ENCODE measurements at regions not wholly inside any gene's neighbourhood (a gene's known extent, or its start where the extent isn't known, plus 50 kb on each side); places are given as distances from the start of the nearest gene placed in this dataset.

DNA sequence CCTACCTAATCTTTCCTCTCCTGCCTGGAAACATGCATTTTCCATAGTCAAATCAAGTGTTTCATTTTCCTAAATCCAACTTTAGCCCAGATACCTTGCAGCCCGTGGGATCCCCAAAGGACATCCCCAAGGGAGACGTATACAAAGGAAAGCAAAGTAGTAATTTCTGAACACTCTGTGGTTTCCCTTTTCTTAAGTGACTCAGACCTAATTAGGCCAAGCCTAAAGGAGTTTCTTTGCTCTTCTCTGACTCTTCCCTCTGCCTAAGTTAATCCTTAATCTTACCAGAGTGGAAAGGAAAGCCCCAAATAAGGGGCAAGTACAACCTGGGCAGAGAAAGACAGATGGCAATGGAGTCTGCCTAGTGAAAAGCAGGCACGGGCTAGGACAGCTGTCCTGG is 250.3 kb downstream of the SPTSSA start:
- H3K27ac Mint-ChIP-seq, result no peak overlapping the region
- no peaks in the 10 kb centered on the region; the same call in 1 of the 2 replicates for H3K27me3 Mint-ChIP-seq (ENCODE audit: insufficient read depth)
- H3K4me1 Mint-ChIP-seq (ENCODE audit: low read depth), result no peaks in the 10 kb centered on the region
- peaks cover 20% of the 10 kb centered on the region for H3K9me3 Mint-ChIP-seq
- no peak for DNase-seq
- H3K4me3 Mint-ChIP-seq, result no peak overlapping the region
- no peaks in the 10 kb centered on the region for H3K36me3 Mint-ChIP-seq (ENCODE audit: low read depth)
- TF ChIP-seq, protein P1, sequence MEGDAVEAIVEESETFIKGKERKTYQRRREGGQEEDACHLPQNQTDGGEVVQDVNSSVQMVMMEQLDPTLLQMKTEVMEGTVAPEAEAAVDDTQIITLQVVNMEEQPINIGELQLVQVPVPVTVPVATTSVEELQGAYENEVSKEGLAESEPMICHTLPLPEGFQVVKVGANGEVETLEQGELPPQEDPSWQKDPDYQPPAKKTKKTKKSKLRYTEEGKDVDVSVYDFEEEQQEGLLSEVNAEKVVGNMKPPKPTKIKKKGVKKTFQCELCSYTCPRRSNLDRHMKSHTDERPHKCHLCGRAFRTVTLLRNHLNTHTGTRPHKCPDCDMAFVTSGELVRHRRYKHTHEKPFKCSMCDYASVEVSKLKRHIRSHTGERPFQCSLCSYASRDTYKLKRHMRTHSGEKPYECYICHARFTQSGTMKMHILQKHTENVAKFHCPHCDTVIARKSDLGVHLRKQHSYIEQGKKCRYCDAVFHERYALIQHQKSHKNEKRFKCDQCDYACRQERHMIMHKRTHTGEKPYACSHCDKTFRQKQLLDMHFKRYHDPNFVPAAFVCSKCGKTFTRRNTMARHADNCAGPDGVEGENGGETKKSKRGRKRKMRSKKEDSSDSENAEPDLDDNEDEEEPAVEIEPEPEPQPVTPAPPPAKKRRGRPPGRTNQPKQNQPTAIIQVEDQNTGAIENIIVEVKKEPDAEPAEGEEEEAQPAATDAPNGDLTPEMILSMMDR (IDR thresholded peaks at IDR 0.05), result no peak

DNA sequence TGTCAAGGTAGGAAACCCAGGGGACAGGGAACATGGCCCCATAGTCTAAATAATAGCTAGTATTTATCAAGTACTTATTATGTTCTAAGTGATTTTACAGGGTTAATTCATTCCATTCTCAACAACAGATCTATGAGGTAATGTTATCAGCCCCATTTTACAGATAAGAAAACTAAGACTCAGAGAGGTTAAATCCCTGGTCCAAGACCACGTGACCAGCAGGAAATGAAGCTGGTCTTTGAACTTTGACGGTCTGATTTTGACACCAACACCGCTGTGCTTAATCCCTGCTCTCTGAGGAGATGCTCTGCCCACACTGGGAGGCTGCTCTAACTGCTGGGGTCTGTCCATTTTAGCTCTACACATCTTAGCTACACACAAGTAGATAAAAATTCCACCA is 253.5 kb downstream of the SPTSSA start:
- Mint-ChIP-seq H3K36me3 (ENCODE audit: low read depth) (peaks cover 7% of the 10 kb centered on the region; the same call in 1 of the 2 replicates), H3K27ac (no peak overlapping the region), H3K9me3 (peaks cover 37% of the 10 kb centered on the region), H3K4me3 (no peak overlapping the region), H3K4me1 (ENCODE audit: low read depth) (no peaks in the 10 kb centered on the region), H3K27me3 (ENCODE audit: insufficient read depth) (no peaks in the 10 kb centered on the region; the same call in 1 of the 2 replicates)
- TF ChIP-seq, protein P1 (IDR thresholded peaks at IDR 0.05), result no peak
- no peak for DNase-seq

DNA sequence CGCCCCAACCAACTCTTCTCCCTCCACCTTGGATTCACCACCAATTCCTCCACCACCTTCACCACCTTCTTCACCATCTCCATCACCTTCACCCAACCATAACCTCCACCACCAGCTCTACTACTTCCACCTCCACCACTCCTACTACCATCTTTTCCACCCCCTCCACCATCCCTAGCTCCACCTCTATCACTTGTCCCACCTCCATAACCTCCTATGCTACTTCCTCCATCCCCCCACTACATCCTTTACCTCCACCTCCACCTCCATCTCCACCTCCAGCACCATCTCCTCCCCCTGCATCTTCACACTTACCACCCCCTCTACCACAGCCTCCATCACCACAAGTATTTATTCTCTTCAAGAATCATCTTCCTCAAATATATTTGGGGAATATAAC is 254.9 kb upstream of the EGLN3 start:
- H3K4me1 Mint-ChIP-seq (ENCODE audit: low read depth), result no peaks in the 10 kb centered on the region
- TF ChIP-seq, protein P1 (IDR thresholded peaks at IDR 0.05), result no peak
- DNase-seq, result no peak
- H3K36me3 Mint-ChIP-seq (ENCODE audit: low read depth), result peaks cover 7% of the 10 kb centered on the region; the same call in 1 of the 2 replicates
- no peaks in the 10 kb centered on the region for H3K27me3 Mint-ChIP-seq (ENCODE audit: insufficient read depth)
- no peak overlapping the region for H3K27ac Mint-ChIP-seq
- H3K9me3 Mint-ChIP-seq, result peaks cover 37% of the 10 kb centered on the region
- H3K4me3 Mint-ChIP-seq, result no peak overlapping the region

DNA sequence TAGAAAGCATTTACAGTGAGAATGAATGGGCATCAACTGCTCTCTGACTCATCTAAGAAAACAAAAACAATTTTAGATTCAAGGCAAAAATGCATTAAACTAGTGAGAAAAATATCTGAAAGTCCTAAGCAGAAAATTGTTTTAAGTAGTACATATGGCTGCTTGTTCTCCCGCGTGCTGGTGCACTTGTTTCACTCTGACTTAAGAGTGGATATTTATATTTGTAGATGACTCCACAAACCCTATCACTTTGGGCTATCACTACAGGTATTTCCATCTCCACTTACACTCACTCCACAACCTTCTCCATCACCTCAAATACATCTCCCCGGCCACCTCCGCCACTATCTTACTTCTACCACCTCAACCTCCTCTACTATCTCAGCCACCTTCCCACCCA is 253.9 kb upstream of the EGLN3 start:
- peaks cover 7% of the 10 kb centered on the region; the same call in 1 of the 2 replicates for H3K36me3 Mint-ChIP-seq (ENCODE audit: low read depth)
- H3K4me3 Mint-ChIP-seq, result no peak overlapping the region
- H3K4me1 Mint-ChIP-seq (ENCODE audit: low read depth), result no peaks in the 10 kb centered on the region
- H3K27me3 Mint-ChIP-seq (ENCODE audit: insufficient read depth), result peaks cover 2% of the 10 kb centered on the region; the same call in 1 of the 2 replicates
- DNase-seq, result no peak
- peaks cover 45% of the 10 kb centered on the region for H3K9me3 Mint-ChIP-seq
- TF ChIP-seq, protein P1 (IDR thresholded peaks at IDR 0.05), result no peak
- no peak overlapping the region for H3K27ac Mint-ChIP-seq

DNA sequence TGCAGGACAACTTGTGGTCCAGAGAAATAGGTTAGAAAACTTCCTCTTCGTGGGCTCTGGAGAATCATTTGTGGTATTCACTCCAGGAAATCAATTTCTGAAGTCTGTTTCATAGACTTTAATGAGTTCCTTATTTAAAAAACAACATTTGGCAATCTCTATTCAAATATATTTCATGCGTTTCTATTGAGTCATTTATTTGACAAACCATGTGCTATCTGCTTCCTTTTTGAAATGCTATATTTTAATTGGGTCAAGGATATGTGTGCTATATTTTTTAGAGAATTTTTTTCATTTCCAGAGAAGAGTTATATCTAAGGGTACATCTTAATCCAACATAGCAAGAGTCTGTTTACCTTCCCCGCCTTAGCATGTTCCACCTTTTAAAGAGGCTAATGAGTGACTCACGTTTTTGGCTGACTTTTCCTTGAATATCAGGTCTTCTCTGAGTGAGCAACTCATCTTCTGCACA is 252.4 kb upstream of the EGLN3 start:
- DNase-seq, result no peak
- Mint-ChIP-seq H3K27me3 (ENCODE audit: insufficient read depth) (peaks cover 2% of the 10 kb centered on the region), H3K4me1 (ENCODE audit: low read depth) (no peaks in the 10 kb centered on the region), H3K27ac (no peak overlapping the region), H3K36me3 (ENCODE audit: low read depth) (peaks cover 7% of the 10 kb centered on the region; the same call in 1 of the 2 replicates), H3K9me3 (peaks cover 58% of the 10 kb centered on the region), H3K4me3 (no peak overlapping the region)
- TF ChIP-seq, protein P1 (IDR thresholded peaks at IDR 0.05), result no peak
